ENCODE measurements at regions not wholly inside any gene's neighbourhood (a gene's known extent, or its start where the extent isn't known, plus 50 kb on each side); places are given as distances from the start of the nearest gene placed in this dataset.
A peak's percentile ranks its signal among the peaks of the same experiment; 100 is the strongest.
"Not testable (repeated sequence)": the region's sequence is repeated elsewhere in the genome, so short reads cannot be mapped to it uniquely, and the experiment has no call there.

DNA sequence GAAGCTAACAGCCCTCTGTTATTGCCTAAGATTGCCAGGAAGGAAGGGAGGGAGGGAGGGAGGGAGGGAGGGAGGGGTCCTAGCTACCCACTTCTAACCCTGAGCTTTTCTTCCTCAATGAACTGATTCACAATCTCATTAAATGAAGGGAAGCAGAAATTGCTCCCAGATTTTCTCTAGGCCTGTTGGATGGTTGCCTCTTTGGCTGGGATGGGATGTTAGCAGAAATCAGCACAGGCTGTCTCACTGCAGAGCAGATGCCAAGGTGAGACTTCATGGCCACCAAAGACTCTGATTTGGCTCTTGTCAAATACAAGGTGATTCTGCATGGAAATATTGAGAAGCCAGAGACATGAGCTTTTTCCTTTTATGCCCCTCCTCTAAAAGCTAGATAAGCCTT lies 578.6 kb downstream of the ACTL7B start:
- DNase-seq (ENCODE audit: low spot score) = no peak

- DNase-seq (ENCODE audit: low spot score) = no peak
Measured at GRCh38 chr9:108275906-108276305, 579.9 kb downstream of the ACTL7B start.

DNA sequence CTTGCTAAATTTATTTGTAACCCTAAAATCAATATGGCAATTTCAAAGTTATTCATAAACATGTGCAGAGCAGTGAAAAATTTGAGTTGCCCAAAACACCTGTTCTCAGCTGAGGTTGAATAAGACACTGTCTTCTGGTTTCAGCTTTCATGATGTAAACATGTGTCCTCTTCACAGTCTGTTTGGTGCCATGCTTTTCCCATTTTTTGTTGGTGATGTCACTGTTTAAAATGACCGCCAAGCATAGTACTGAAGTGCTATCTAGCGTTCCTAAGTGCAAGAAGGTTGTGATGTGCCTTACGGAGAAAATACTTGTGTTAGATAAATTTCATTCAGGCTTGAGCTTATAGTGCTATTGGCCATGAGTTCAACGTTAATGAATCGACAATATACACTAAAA lies 580.8 kb downstream of the ACTL7B start:
- DNase-seq (ENCODE audit: low spot score) = no peak

- DNase-seq (ENCODE audit: low spot score) = no peak
Measured at GRCh38 chr9:108273988-108274387, 581.8 kb downstream of the ACTL7B start.

DNA sequence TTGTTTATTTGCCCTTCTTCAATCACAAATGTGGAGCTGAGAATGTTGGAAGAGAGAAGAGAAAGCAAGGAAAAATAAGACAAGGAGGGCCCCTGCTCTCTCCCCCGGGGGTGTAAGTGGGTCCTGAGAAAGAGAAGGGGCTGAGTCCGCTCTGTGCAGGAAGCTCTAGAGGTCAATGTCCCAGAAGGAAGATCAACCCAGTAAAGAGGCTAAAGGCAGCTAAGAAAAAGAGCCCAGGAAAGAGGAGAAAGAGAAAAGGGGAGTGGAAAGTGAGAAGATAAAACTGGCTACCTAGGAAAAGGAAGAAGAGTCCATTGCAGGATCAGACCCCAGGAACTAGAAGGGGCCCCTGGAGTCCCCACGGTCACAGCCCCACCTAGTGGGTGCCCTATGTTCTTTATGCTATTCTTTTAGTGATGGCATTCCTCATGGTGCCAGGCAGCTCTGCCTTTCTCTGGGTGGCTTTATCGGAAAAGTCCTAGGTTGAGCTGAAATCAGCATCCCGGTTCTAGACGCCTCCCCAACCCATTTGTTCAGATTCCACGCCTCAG lies 583.4 kb downstream of the ACTL7B start:
- peak; percentile 64 for DNase-seq (ENCODE audit: low spot score)

DNA sequence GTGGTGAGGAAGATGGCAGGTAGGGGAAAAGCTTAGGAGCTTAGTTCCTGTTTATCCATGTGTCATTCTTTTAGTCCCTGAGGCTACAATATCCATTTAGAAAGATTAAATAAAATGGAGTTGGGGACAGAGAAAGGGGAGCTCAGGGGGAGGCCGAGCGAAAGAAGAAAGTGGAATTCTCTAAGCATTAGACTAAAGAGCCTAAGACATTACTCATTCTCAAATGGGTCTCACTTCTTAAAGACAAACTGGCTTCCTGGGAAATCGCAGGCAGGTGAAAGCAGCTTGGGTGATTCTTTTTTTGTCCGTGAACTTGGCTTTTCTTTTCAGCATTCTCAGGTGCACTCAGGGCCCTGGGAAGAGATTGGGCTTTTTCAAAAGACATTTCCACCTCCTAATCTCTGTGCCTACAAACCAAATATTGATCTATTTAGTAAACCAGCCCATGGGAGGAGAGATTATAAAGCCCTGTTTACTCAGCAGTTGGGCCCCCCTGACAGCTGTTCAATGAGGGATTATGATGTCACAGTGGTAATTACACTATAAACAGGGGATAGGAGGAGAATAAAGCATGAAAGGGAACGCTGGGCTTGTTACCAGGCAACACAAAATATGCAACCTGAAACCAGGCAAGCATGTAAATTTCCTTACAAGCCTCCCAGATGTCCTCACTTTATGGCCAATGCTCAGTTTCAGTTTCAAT lies 584.0 kb downstream of the ACTL7B start:
- DNase-seq (ENCODE audit: low spot score) = peak; percentile 7

DNA sequence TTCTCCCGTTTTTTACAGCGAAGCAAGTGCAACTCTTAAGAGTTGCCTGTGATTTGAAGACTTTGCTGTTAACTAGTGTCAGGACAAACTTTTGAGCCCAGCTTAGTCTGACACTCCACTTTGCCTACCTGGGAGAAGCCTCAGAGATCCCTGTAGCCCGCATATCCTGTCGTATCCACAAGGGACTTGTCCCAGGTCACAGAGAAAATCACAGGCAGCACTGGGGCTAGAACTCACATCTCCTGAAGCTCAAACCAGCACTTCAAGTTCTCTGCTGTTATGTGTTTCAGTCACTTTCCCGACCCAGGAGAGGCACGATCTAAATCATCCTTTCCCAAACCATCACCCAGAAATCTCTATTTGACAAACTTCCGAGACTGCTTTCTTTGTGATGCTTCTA lies 584.5 kb downstream of the ACTL7B start:
- no peak for DNase-seq (ENCODE audit: low spot score)

DNA sequence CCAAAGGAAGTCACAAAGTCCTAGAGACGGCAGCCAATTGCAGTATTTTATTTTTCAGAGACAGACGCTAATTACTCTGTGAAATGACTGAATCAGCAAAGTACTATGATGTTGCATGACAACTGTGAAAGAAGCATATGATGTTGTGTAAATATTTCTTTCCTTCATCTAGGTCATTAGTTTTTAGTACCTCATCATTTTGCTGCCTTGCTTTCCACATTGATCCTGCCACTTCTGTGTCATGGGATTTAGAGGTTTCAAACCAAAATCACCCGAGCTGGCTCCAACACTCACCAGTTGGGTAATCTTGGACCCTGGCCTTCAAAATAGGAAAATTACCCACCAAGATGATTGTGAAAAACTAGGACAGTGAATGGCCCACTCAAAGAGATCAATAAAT lies 585.2 kb downstream of the ACTL7B start:
- DNase-seq (ENCODE audit: low spot score) = no peak

- no peak for DNase-seq (ENCODE audit: low spot score)
Measured at GRCh38 chr9:108270051-108270450, 585.7 kb downstream of the ACTL7B start.

GRCh38 chr9:108269371-108269770 lies 586.4 kb downstream of the ACTL7B start:
- no peak for DNase-seq (ENCODE audit: low spot score)

- DNase-seq (ENCODE audit: low spot score) = no peak
Measured at GRCh38 chr9:108265065-108265464, 590.7 kb downstream of the ACTL7B start.

- DNase-seq (ENCODE audit: low spot score) = no peak
Measured at GRCh38 chr9:108264093-108264492, 591.7 kb downstream of the ACTL7B start.

- no peak for DNase-seq (ENCODE audit: low spot score)
Measured at GRCh38 chr9:108262836-108263235, 593.0 kb downstream of the ACTL7B start.

DNA sequence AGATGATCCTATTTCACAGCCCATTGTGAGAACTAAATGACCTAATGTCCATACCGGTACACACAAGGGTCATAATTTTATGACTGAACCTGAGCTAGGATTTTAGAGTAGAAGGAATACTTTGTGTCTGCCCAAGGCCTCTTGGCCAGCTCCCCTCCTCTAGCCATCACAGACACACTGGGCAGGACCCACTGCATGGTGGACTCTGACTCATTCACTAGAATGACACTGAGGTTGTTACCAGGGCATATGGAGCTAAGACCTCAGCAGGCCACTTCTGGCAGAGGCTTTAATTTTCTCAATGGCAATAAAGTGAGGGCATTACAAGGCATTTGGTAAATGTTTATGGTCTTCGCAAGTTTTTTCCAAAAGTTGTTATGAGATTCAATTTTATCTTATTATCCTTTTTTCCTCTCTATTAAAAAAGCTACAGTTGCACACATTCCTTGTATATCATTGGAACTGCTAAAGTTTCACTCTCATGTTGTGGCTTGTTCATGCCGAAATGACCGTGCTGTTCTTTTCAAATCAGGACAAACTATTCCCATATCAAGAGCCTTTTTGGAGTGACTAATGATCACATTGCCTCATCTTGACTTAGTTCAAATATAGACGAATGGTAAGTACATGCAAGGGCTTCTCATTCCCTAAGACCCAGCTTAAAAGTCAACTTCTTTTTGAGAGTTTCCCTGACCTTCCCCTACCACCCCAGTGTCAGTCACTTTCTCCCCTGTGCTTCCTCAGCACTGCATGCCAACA lies 595.7 kb downstream of the ACTL7B start:
- DNase-seq (ENCODE audit: low spot score) = no peak

GRCh38 chr9:108258640-108259039 lies 597.1 kb downstream of the ACTL7B start:
- no peak for DNase-seq (ENCODE audit: low spot score)

GRCh38 chr9:108257382-108257781 lies 598.4 kb downstream of the ACTL7B start:
- no peak for DNase-seq (ENCODE audit: low spot score)

DNA sequence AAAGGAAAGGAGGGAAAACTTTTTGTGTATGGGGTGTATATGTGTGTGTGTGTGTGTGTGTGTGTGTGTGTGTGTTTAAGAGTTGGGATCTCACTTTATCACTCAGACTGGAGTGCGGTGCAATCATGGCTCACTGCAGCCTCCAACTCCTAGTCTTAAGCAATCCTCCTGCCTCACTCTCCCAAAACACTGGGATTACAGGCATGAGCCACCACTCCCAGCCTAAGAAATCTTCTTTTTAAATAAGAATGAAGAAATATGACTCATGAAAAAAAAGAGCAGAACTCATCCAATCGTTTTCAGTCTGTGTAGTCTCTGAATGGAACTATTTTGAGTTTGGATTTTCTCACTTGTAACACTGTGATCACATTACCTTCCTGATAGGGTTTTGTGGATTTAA lies 601.5 kb downstream of the ACTL7B start:
- DNase-seq (ENCODE audit: low spot score) = no peak

DNA sequence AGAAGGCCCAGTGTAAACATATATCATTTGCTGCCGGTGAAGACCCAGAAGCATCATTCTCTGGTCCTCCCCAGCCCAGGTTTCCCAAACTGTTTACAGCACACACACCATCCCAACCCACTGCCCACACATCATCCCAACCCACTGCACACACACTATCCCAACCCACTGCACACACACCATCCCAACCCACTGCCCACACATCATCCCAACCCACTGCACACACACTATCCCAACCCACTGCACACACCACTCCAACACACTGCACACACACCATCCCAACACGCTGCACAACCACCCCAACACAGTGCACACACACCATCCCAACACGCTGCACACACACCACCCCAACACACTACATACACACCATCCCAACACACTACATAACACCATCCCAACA lies 608.4 kb downstream of the ACTL7B start:
- not testable (repeated sequence) for DNase-seq (ENCODE audit: low spot score)

- no peak for DNase-seq (ENCODE audit: low spot score)
Measured at GRCh38 chr9:108245901-108246300, 609.9 kb downstream of the ACTL7B start.

DNA sequence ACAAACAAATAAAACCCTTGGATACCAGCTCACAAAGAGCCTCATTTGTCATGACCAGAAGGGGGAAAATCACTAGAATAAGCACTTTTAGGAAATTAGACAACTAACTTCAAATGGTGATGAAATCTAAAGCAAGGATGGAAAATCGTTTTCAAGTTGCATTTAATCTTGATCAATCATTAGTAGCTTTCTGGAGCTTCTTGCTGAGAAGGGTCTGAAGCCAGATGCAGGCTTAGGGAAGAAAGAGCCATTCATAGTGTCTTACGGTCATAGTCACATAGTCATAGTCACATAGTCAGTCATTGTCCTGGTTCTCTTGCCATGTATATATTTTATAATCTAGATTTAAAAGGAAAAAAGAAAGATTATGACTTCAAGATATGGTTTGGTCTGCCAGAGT lies 610.5 kb downstream of the ACTL7B start:
- peak; percentile 67 for DNase-seq (ENCODE audit: low spot score)

DNA sequence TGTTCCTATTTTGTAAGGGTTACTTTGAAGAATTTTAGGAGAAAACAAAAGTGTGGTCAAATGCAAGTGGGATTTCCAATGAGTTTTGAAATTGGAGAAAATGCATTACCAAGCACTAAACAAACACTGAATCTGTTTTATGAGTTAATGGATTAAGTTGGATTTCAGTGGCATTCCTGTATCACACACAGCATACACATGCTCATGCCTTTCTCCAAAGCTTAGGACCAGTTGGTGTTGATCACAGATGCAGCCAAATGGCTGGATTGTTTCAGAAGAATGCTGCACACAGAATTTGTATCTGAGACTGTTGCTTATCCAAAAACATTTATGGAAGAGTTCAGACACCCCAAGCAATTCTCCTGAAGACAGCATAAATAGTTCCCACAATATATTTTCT lies 611.1 kb downstream of the ACTL7B start:
- DNase-seq (ENCODE audit: low spot score) = no peak

- no peak for DNase-seq (ENCODE audit: low spot score)
Measured at GRCh38 chr9:108241384-108242073, 614.3 kb downstream of the ACTL7B start.
